GM19455 (cell line): ENCODE measurements at regions not wholly inside any gene's neighbourhood (a gene's known extent, or its start where the extent isn't known, plus 50 kb on each side); places are given as distances from the start of the nearest gene placed in this dataset.

Experiments used
- ATAC-seq: cut with Tn5 transposase; IDR thresholded peaks from one replicate; pipeline ENCODE4 v1.9.1; 2021; ENCODE audit not compliant: unreplicated experiment

GRCh38 chr1:94599095-94599813 lies 57.7 kb upstream of the F3 start:
- no peak for ATAC-seq

GRCh38 chr1:94597701-94598100 lies 56.1 kb upstream of the F3 start:
- no peak for ATAC-seq

GRCh38 chr1:94596260-94596659 lies 54.7 kb upstream of the F3 start:
- no peak for ATAC-seq

GRCh38 chr1:94595658-94596057 lies 54.1 kb upstream of the F3 start:
- ATAC-seq: no peak

GRCh38 chr1:94593611-94594010 lies 52.1 kb upstream of the F3 start:
- ATAC-seq: no peak

- ATAC-seq: no peak
Observed at GRCh38 chr1:94592571-94592920, 51.0 kb upstream of the F3 start.

GRCh38 chr1:94591823-94592570 lies 50.4 kb upstream of the F3 start:
- ATAC-seq: no peak
